Left hindlimb (tissue), 1 donor: ENCODE measurements at regions not wholly inside any gene's neighbourhood (a gene's known extent, or its start where the extent isn't known, plus 50 kb on each side); places are given as distances from the start of the nearest gene placed in this dataset.

Source experiments
- DNase-seq: peaks from one replicate; pipeline ENCODE4 v3.0.0-alpha.2; 2018

DNA sequence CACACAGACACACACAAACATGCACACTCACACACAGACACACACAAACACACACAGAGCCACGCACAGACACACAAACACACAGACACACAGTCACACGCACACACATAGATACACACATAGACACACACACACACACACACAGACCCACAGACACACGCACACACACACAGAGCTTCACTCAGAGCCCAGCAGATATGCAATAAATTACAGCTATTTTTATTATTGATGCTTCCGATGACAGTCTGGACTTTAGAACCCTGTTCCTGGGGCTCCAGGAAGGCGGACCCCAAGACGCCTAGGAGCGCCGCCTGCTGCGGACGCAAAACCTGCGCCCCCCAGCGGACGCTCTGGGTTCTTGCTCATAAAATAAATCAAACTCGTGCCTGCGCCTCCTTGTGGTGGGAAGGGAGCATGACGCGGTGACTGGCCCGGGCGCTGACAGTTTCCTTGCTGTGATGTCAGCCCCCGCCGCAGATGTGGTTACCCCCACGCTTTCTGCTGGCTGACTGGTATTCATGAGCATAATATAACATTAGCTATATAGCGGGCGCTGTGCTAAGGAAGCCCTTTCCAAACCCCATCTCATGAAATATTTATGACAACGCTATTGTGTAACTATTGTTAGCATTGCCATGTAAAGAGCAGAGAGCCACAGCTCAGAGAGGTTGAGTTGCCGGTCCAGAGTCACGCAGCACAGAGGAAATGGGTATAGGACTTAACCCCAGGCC is 64.4 kb upstream of the TM9SF2 start:
- peak; percentile 86 for DNase-seq

- DNase-seq, result no peak
Measured at GRCh38 chr13:99439048-99439447, 62.2 kb upstream of the TM9SF2 start.

DNA sequence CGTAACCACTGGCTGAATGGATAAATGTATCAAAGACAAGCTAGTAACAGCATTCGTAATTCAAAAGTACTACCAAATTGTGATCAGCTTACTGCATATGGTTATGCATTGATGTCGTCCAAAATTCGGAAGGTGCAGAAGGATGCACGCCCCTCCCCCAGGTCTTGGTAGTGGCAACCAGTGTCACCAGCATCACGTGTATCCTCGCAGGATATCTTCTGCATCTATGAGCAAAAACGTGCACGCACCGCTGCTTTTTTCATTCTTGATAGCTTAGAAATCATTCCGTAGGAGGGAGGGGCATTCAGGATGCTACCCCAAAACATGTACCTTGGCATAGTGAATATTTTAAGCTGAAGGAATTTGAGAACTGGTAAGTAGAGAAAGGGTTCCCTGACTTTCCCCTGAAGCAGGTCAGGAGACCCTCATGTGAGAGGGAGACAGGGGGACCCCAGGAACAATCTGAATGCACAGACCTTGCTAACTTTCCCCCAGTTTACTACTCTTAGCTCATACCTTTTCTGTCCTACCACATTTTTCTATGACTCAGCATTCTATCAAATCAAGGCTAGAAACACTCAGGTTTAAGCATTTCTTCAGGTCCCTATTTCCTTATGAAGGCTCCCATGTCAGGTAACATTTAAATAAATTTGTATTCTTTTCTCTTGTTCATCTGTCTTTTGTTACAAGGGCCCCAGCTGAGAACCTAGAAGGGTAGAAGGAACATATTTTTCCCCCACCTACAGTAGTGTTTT is 61.2 kb upstream of the TM9SF2 start:
- DNase-seq, result no peak

GRCh38 chr13:99442273-99442895 is 58.9 kb upstream of the TM9SF2 start:
- DNase-seq, result no peak

DNA sequence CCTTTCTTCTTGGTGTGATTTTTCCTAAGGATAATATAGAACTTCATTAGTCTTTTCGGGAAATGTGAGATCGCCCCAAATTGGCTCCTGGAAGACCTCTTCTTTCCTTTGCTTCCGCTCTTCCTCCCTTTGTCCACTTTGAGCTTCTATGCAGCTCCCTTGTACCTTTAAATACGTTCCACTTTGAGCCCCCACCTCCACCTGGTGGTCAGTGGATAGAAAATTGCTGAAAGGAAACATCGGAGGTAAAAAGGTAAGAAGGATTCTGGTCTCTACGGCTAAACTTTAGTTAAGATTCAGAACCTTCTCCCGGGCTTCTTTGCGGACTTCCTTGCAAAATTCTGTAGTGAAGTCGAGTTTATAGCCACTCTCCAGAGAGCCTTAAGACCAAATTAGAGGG is 55.0 kb upstream of the TM9SF2 start:
- no peak for DNase-seq

GRCh38 chr13:99448546-99448945 is 52.7 kb upstream of the TM9SF2 start:
- DNase-seq, result no peak

DNA sequence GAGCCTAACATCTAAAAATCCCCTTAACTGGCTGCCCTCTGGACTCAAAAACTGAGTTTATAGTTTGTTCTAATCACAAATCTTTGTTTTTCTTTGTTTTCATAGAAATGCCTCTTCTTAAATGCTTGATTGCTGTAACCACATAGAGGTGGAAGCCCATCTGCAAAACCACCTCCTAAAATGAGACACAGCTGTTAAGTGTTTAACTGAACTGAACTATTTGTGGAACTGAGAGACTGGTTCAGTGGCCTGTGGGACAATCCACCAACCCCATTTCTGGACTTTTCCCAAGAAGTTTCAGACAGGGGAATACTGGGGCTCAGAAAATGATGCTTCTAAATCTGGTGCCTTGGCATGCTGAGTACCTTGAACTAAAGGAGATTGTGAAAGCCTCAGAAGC is 50.9 kb upstream of the TM9SF2 start:
- no peak for DNase-seq
